Cardiac fibroblast (primary cell): ENCODE measurements at regions not wholly inside any gene's neighbourhood (a gene's known extent, or its start where the extent isn't known, plus 50 kb on each side); places are given as distances from the start of the nearest gene placed in this dataset.

Experiments
- DNase-seq, 2 donors: peaks; one replicate each; pipeline versions ENCODE4 v3.0.0 to v3.0.0-alpha.2; 2010; ENCODE audit warnings: low read depth in 2 of 2
- H3K4me3 ChIP-seq, 2 donors: replicated peaks in 1 of 2; 1 replicate in 1 of 2; 2 replicates in 1 of 2; pipeline ENCODE4 v1.5.1; 2011; ENCODE audit warnings: low read depth in 2 of 2, low read length in 2 of 2, mild to moderate bottlenecking in 2 of 2, moderate library complexity in 1 of 2
- CTCF ChIP-seq: IDR thresholded peaks from one replicate; pipeline ENCODE4 v1.5.1; 2011; ENCODE audit warnings: low read depth, mild to moderate bottlenecking, low read length, inconsistent platforms

GRCh38 chr9:108484468-108484867, 371.3 kb downstream of the ACTL7B start:
- no peak overlapping the region for H3K4me3 ChIP-seq
- TF ChIP-seq CTCF, result no peak
- DNase-seq, result no peak

GRCh38 chr9:108483676-108484075, 372.1 kb downstream of the ACTL7B start:
- no peak for DNase-seq
- no peak overlapping the region for H3K4me3 ChIP-seq
- TF ChIP-seq CTCF, result no peak

- no peak overlapping the region for H3K4me3 ChIP-seq
- no peak for DNase-seq
- no peak for TF ChIP-seq CTCF
Measured at GRCh38 chr9:108479989-108480652, 375.7 kb downstream of the ACTL7B start.

- TF ChIP-seq CTCF, result no peak
- peak; percentile 93 to 95 for DNase-seq
Measured at GRCh38 chr9:108478431-108479332, 377.1 kb downstream of the ACTL7B start.

GRCh38 chr9:108477529-108478006, 378.2 kb downstream of the ACTL7B start:
- no peak for TF ChIP-seq CTCF
- DNase-seq, result peak; percentile 79 to 91

More at GRCh38 chr9:108478431-108479332, 377.1 kb downstream of the ACTL7B start:
- H3K4me3 ChIP-seq, result no peak overlapping the region

GRCh38 chr9:108476574-108476973, 379.2 kb downstream of the ACTL7B start:
- no peak for TF ChIP-seq CTCF

More at GRCh38 chr9:108477529-108478006, 378.2 kb downstream of the ACTL7B start:
- H3K4me3 ChIP-seq, result no peak overlapping the region

More at GRCh38 chr9:108476574-108476973, 379.2 kb downstream of the ACTL7B start:
- H3K4me3 ChIP-seq, result no peak overlapping the region
- DNase-seq, result peak in 1 of 2 donors; percentile 46
